BE2C (cell line): ENCODE measurements at regions not wholly inside any gene's neighbourhood (a gene's known extent, or its start where the extent isn't known, plus 50 kb on each side); places are given as distances from the start of the nearest gene placed in this dataset.
"Not testable (repeated sequence)": the region's sequence is repeated elsewhere in the genome, so short reads cannot be mapped to it uniquely, and the experiment has no call there.

Experiments
- DNase-seq: peaks from one replicate; pipeline ENCODE4 v3.0.0-alpha.2; 2020
- H3K27me3 ChIP-seq: fragments of 250-450 bp; sonication (Bioruptor Pico); 2 replicates; pipeline ENCODE4 v1.5.1; 2020; ENCODE audit warnings: mild to moderate bottlenecking
- H3K36me3 ChIP-seq: fragments of 250-450 bp; sonication (Bioruptor Pico); 2 replicates; pipeline ENCODE4 v1.5.1; 2020; ENCODE audit warnings: mild to moderate bottlenecking
- H3K4me1 ChIP-seq: fragments of 250-450 bp; sonication (Bioruptor Pico); 2 replicates; pipeline ENCODE4 v1.5.1; 2020
- H3K4me3 ChIP-seq: 2 replicates; pipeline ENCODE4 v1.5.1; 2011; ENCODE audit warnings: low read depth, low read length
- H3K9me3 ChIP-seq: fragments of 250-450 bp; sonication (Bioruptor Pico); 2 replicates; pipeline ENCODE4 v1.5.1; 2020
- TF ChIP-seq, protein P1 (sequence below): IDR thresholded peaks from 2 replicates; pipeline ENCODE4 v1.5.1; 2012; ENCODE audit warnings: mild to moderate bottlenecking, low read depth, low read length

DNA sequence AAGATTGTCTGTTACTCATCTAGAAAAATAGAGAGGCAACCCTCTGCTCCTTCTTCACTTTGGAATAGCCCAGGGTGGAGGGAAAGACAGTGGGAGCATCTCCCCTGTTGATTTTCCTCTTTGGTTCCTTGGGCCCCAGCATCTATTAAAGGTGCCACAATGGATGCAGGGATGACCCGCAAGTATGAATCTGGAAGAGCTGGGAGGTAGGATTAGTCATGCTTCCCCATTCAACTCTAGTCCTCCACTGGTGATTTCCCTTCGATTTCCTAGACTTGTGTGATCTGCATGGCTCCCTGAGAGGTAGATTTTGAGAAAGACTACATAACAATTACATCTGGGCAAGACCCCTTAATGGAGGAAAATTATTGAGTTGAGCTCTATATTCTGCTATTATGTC lies 127.8 kb downstream of the MAGEE1 start:
- no peak for DNase-seq
- TF ChIP-seq, protein P1, sequence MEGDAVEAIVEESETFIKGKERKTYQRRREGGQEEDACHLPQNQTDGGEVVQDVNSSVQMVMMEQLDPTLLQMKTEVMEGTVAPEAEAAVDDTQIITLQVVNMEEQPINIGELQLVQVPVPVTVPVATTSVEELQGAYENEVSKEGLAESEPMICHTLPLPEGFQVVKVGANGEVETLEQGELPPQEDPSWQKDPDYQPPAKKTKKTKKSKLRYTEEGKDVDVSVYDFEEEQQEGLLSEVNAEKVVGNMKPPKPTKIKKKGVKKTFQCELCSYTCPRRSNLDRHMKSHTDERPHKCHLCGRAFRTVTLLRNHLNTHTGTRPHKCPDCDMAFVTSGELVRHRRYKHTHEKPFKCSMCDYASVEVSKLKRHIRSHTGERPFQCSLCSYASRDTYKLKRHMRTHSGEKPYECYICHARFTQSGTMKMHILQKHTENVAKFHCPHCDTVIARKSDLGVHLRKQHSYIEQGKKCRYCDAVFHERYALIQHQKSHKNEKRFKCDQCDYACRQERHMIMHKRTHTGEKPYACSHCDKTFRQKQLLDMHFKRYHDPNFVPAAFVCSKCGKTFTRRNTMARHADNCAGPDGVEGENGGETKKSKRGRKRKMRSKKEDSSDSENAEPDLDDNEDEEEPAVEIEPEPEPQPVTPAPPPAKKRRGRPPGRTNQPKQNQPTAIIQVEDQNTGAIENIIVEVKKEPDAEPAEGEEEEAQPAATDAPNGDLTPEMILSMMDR: no peak
- no peaks in the 10 kb centered on the region for H3K9me3 ChIP-seq

DNA sequence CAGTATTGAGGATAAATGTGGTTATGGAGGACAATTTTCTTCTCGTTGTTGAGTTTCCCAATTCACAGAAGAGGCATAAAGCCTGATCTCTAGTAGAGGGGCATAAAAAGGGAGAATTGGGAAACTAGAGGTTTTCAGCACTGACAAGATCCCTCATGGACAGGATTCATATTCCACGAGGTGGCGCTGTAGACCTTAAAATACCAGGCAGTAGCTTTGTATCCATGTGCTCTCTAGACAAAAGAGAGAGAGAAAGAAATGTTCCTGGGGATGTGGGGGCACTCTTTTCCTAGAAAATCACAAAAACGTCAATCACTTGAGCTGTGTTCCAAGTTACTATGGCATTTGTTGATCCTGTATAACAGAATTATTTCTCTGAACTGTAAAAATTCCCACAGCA lies 128.3 kb downstream of the MAGEE1 start:
- no peaks in the 10 kb centered on the region for H3K4me1 ChIP-seq
- no peaks in the 10 kb centered on the region for H3K27me3 ChIP-seq
- TF ChIP-seq, protein P1: peak; percentile 45
- H3K4me3 ChIP-seq: no peak overlapping the region
- H3K36me3 ChIP-seq: no peaks in the 10 kb centered on the region
- no peaks in the 10 kb centered on the region for H3K9me3 ChIP-seq
- DNase-seq: peak; percentile 51

More for the DNA sequence above, 127.8 kb downstream of the MAGEE1 start:
- Histone ChIP-seq H3K4me1 (no peaks in the 10 kb centered on the region), H3K27me3 (no peaks in the 10 kb centered on the region), H3K4me3 (no peak overlapping the region), H3K36me3 (no peaks in the 10 kb centered on the region)

DNA sequence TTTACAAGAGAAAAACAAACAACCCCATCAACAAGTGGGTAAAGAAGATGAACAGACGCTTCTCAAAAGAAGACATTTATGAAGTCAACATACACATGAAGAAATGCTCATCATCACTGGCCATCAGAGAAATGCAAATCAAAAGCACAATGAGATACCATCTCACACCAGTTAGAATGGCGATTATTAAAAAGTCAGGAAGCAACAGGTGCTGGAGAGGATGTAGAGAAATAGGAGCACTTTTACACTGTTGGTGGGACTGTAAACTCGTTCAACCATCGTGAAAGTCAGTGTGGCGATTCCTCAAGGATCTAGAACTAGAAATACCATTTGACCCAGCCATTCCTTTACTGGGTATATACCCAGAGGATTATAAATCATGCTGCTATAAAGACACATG lies 137.3 kb downstream of the MAGEE1 start:
- not testable (repeated sequence) for H3K4me3 ChIP-seq, H3K4me1 ChIP-seq, H3K36me3 ChIP-seq, H3K9me3 ChIP-seq, DNase-seq, H3K27me3 ChIP-seq

DNA sequence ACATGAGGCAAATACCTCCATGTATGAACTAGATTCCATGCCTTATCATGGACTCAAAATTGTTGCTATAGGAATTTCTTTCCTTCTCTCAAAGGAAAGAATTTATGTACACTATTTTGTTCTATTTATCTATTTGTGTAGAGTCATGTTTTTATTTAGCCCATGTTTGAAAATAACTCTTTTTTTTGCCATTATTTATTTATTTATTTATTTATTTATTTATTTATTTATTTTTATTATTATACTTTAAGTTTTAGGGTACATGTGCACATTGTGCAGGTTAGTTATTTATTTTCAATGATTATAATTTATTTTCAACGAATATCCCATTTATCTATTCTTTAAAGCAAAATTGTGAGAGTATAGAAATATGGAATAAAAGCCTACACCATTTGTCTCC lies 177.9 kb downstream of the MAGEE1 start:
- Histone ChIP-seq H3K4me3 (no peak overlapping the region), H3K4me1 (no peaks in the 10 kb centered on the region), H3K36me3 (no peaks in the 10 kb centered on the region), H3K9me3 (no peaks in the 10 kb centered on the region), H3K27me3 (no peaks in the 10 kb centered on the region)
- TF ChIP-seq, protein P1: no peak
- no peak for DNase-seq

DNA sequence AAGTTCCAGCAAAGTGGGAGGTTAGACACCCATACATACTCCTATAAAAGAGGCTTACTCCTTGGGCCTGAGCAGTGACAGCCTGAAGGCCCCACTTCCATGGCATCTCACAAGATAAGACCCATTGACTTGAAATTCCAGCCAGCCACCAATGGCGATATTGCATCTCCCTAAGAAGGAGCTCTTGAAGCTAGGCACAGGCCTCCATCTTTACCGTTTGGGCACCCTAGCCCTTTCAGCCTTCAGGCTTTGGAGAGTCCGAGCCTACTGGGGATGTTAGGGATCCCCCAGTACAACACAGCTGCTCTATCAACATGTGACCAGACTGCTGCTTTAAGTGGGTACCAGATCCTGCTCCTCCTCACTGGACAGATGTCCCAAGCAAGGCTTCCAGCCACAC lies 189.5 kb downstream of the MAGEE1 start:
- H3K4me1 ChIP-seq: no peaks in the 10 kb centered on the region
- H3K27me3 ChIP-seq: no peaks in the 10 kb centered on the region
- no peaks in the 10 kb centered on the region for H3K36me3 ChIP-seq
- no peaks in the 10 kb centered on the region for H3K9me3 ChIP-seq
- TF ChIP-seq, protein P1: no peak
- H3K4me3 ChIP-seq: no peak overlapping the region
- no peak for DNase-seq

DNA sequence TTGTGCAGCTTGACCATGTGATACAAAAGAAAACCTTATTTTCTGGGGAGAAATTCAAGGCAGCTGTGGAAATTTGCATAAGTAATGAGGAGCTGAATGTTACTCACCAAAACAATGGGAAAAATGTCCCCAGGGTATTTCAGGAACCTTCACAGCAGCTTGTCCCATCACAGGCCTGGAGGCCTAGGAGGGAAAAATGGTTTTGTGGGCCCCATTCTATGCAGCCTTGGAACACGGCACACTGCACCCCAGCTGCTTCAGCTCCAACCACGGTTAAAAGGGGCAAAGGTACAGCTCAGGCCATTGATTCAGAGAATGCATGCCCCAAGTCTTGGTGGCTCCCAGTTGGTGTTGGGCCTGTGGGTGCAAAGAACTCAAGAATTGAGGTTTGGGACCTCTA lies 216.1 kb downstream of the MAGEE1 start:
- no peak overlapping the region for H3K4me3 ChIP-seq
- no peak for DNase-seq
- TF ChIP-seq, protein P1: no peak
- H3K27me3 ChIP-seq: no peaks in the 10 kb centered on the region
- no peaks in the 10 kb centered on the region for H3K36me3 ChIP-seq
- H3K9me3 ChIP-seq: no peaks in the 10 kb centered on the region
- H3K4me1 ChIP-seq: no peaks in the 10 kb centered on the region

DNA sequence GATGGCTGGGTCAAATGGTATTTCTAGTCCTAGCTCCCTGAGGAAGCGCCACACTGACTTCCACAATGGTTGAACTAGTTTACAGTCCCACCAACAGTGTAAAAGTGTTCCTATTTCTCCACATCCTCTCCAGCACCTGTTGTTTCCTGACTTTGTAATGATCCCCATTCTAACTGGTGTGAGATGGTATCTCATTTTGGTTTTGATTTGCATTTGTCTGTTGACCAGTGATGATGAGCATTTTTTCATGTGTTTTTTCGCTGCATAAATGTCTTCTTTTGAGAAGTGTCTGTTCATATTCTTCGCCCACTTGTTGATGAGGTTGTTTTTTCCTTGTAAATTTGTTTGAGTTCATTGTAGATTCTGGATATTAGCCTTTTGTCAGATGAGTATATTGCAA lies 223.9 kb downstream of the MAGEE1 start:
- H3K27me3 ChIP-seq, H3K9me3 ChIP-seq, DNase-seq, H3K36me3 ChIP-seq, H3K4me1 ChIP-seq, H3K4me3 ChIP-seq: not testable (repeated sequence)
